ENCODE measurements at regions not wholly inside any gene's neighbourhood (a gene's known extent, or its start where the extent isn't known, plus 50 kb on each side); places are given as distances from the start of the nearest gene placed in this dataset.

GRCh38 chr2:240284503-240285259 is 144.2 kb upstream of the OTOS start:
- DNase-seq (ENCODE audit: low spot score): no peak
- no peak for TF ChIP-seq CTCF (IDR thresholded peaks at IDR 0.05; ENCODE audit: extremely low read depth, missing control alignments)

GRCh38 chr2:240285725-240286124 is 145.3 kb upstream of the OTOS start:
- no peak for DNase-seq (ENCODE audit: low spot score)
- no peak for TF ChIP-seq CTCF (IDR thresholded peaks at IDR 0.05; ENCODE audit: extremely low read depth, missing control alignments)

- TF ChIP-seq CTCF (IDR thresholded peaks at IDR 0.05; ENCODE audit: extremely low read depth, missing control alignments): no peak
Measured at GRCh38 chr2:240286596-240286995, 146.1 kb upstream of the OTOS start.

GRCh38 chr2:240287011-240287410 is 146.6 kb upstream of the OTOS start:
- no peak for TF ChIP-seq CTCF (IDR thresholded peaks at IDR 0.05; ENCODE audit: extremely low read depth, missing control alignments)
- no peak for DNase-seq (ENCODE audit: low spot score)

More at GRCh38 chr2:240286596-240286995, 146.1 kb upstream of the OTOS start:
- no peak for DNase-seq (ENCODE audit: low spot score)

GRCh38 chr2:240287496-240288086 is 147.1 kb upstream of the OTOS start:
- DNase-seq (ENCODE audit: low spot score): no peak
- TF ChIP-seq CTCF (IDR thresholded peaks at IDR 0.05; ENCODE audit: extremely low read depth, missing control alignments): no peak

GRCh38 chr2:240288087-240288521 is 147.4 kb upstream of the GPC1 start:
- DNase-seq (ENCODE audit: low spot score): no peak
- TF ChIP-seq CTCF (IDR thresholded peaks at IDR 0.05; ENCODE audit: extremely low read depth, missing control alignments): no peak

GRCh38 chr2:240289701-240290431 is 145.6 kb upstream of the GPC1 start:
- no peak for TF ChIP-seq CTCF (IDR thresholded peaks at IDR 0.05; ENCODE audit: extremely low read depth, missing control alignments)
- no peak for DNase-seq (ENCODE audit: low spot score)
